K562 (cell line): ENCODE measurements at regions not wholly inside any gene's neighbourhood (a gene's known extent, or its start where the extent isn't known, plus 50 kb on each side); places are given as distances from the start of the nearest gene placed in this dataset.

Experiments used
- ATAC-seq: fragments of 200-7000 bp; cut with Tn5 transposase; 3 replicates; pipeline ENCODE4 v1.9.1; 2020; ENCODE audit warnings: moderate library complexity
- BruUV-seq: library from RNA; stranded (reverse); fragments of 400-500 nt; replicated peaks from 2 replicates; lab custom pipeline; 2021; lab: Mats Ljungman, UMichigan
- CTCF ChIA-PET: fragments of 300-600 bp; formaldehyde crosslinking; extraction: SDS; loops from one replicate; lab custom pipeline; 2021; ENCODE audit warnings: low intra/inter-chr PET ratio; lab: Yijun Ruan, JAX
- POLR2A ChIA-PET: fragments of 300-600, 350-650 bp; sonication (Branson Sonifier 250); formaldehyde crosslinking; extraction: SDS; loops from one replicate; lab custom pipeline; 2021; ENCODE audit warnings: antibody characterized with exemption, inconsistent platforms; lab: Yijun Ruan, JAX
- DNase-seq, 4 experiments: peaks; one replicate each; pipeline versions ENCODE4 v3.0.0 to v3.0.0-alpha.2; 2011 to 2018; ENCODE audit warnings: low spot score in 3 of 4, mixed read lengths in 3 of 4; ENCODE audit errors: extremely low read depth in 1 of 4
- FAIRE-seq: peaks from 2 replicates; lab custom pipeline; 2011; peaks lifted over from hg19 to GRCh38; lab: Jason Lieb, UNC
- H2AFZ ChIP-seq: 2 replicates; pipeline ENCODE4 v1.6.0; 2011; ENCODE audit warnings: low read depth, low read length, control low read depth, inconsistent platforms
- H3K27ac ChIP-seq: fragments of 200-600 bp; 3 replicates; pipeline ENCODE4 v1.8.0; 2011; ENCODE audit warnings: low read depth, mild to moderate bottlenecking, control low read depth, inconsistent platforms, low read length, moderate library complexity, mixed read lengths; ENCODE audit errors: extremely low read depth
- H3K27me3 ChIP-seq, 2 experiments: fragments of 300-600 bp in 1 of 2; 2 replicates in 1 of 2; 3 replicates in 1 of 2; pipeline versions ENCODE4 v1.6.0 to v1.8.0; 2011; ENCODE audit warnings: inconsistent platforms in 2 of 2, low read length in 2 of 2, mild to moderate bottlenecking in 1 of 2, mixed read lengths in 1 of 2, moderate library complexity in 1 of 2; ENCODE audit not compliant: control insufficient read depth in 2 of 2, insufficient read depth in 2 of 2
- H3K36me3 ChIP-seq: fragments of 300-600 bp; 3 replicates; pipeline ENCODE4 v1.8.0; 2011; ENCODE audit warnings: mild to moderate bottlenecking, low read length, inconsistent platforms; ENCODE audit not compliant: control insufficient read depth, insufficient read depth
- H3K4me1 ChIP-seq, 2 experiments: fragments of 200-600 bp in 1 of 2; replicated peaks in 1 of 2; 2 replicates in 1 of 2; 3 replicates in 1 of 2; pipeline versions ENCODE4 v1.5.1 to v1.8.0; 2011; ENCODE audit warnings: inconsistent platforms in 2 of 2, low read length in 2 of 2, mild to moderate bottlenecking in 1 of 2, mixed read lengths in 1 of 2, moderate library complexity in 1 of 2; ENCODE audit not compliant: control insufficient read depth in 2 of 2, insufficient read depth in 2 of 2
- H3K4me2 ChIP-seq: 2 replicates; pipeline ENCODE4 v1.6.1; 2011; ENCODE audit warnings: low read length, control low read depth, inconsistent platforms, mixed read lengths; ENCODE audit not compliant: insufficient read depth
- H3K4me3 ChIP-seq: fragments of 200-600 bp; sonication (generic), shearing (Covaris generic); 2 replicates; pipeline ENCODE4 v1.5.1; 2016; ENCODE audit warnings: control low read depth, inconsistent platforms
- H3K79me2 ChIP-seq: fragments of 200-600 bp; 3 replicates; pipeline ENCODE4 v1.8.0; 2011; ENCODE audit warnings: low read length, inconsistent platforms; ENCODE audit not compliant: control insufficient read depth, insufficient read depth
- H3K9ac ChIP-seq, 2 experiments: 2 replicates each; pipeline versions ENCODE4 v1.6.0 to v1.6.1; 2011; ENCODE audit warnings: low read depth in 2 of 2, low read length in 2 of 2, control low read depth in 1 of 2, inconsistent platforms in 1 of 2, mild to moderate bottlenecking in 1 of 2, mixed read lengths in 1 of 2; ENCODE audit not compliant: insufficient read depth in 1 of 2
- H3K9me1 ChIP-seq: one replicate; pipeline ENCODE4 v1.6.0; 2011; ENCODE audit warnings: inconsistent platforms, mild to moderate bottlenecking, low read length, moderate library complexity; ENCODE audit not compliant: control insufficient read depth, insufficient read depth
- H3K9me3 ChIP-seq: replicated peaks from 2 replicates; pipeline ENCODE4 v1.5.1; 2011; ENCODE audit warnings: low read depth, low read length, inconsistent platforms; ENCODE audit not compliant: control insufficient read depth, insufficient read depth
- H4K20me1 ChIP-seq: replicated peaks from 2 replicates; pipeline ENCODE4 v1.6.1; 2011; ENCODE audit warnings: low read length, inconsistent platforms, mixed read lengths; ENCODE audit not compliant: control insufficient read depth, insufficient read depth
- ETS2 ChIP-seq: IDR thresholded peaks from 2 replicates; pipeline ENCODE4 v1.6.1; 2016; ENCODE audit warnings: borderline replicate concordance, missing genetic modification characterization, mild to moderate bottlenecking, moderate library complexity, missing compliant biosample characterization; ENCODE audit not compliant: poor library complexity, severe bottlenecking
- MBD2 ChIP-seq: sonication (generic); IDR thresholded peaks from 2 replicates; pipeline ENCODE4 v1.6.1; 2016; ENCODE audit warnings: low read depth, borderline replicate concordance
- RREB1 ChIP-seq: fragments of 250-450 bp; sonication (Bioruptor Pico); IDR thresholded peaks from 2 replicates; pipeline ENCODE4 v1.4.0; 2020
- ZC3H8 ChIP-seq: fragments of 450-650 bp; IDR thresholded peaks from 2 replicates; pipeline ENCODE4 v1.6.1; 2017
- WGBS: fragments of 100-300 bp; shearing (Covaris generic); methylation state at CpG from one replicate; pipeline ENCODE4 v1.1.6; 2016; ENCODE audit warnings: low coverage, mixed read lengths; ENCODE audit not compliant: insufficient coverage; ENCODE audit errors: missing lambda C conversion rate; 5-methylcytosine and 5-hydroxymethylcytosine counted together
- in situ Hi-C: fragments of 300-500 bp; cut with MboI; formaldehyde crosslinking; loops from 4 replicates; pipeline ENCODE4 v1.15.0; 2018; ENCODE audit warnings: inconsistent platforms, mixed read lengths
- intact Hi-C: fragments of 100-400 bp; cut with micrococcal nuclease; formaldehyde crosslinking; loops from 2 replicates; pipeline ENCODE4 v1.14.2; 2022
- TF ChIP-seq, protein P1 (sequence below): fragments of 200-600 bp; sonication (generic); IDR thresholded peaks from one replicate; pipeline ENCODE4 v1.6.1; 2012; ENCODE audit warnings: mild to moderate bottlenecking, low read depth, low read length, inconsistent platforms

DNA sequence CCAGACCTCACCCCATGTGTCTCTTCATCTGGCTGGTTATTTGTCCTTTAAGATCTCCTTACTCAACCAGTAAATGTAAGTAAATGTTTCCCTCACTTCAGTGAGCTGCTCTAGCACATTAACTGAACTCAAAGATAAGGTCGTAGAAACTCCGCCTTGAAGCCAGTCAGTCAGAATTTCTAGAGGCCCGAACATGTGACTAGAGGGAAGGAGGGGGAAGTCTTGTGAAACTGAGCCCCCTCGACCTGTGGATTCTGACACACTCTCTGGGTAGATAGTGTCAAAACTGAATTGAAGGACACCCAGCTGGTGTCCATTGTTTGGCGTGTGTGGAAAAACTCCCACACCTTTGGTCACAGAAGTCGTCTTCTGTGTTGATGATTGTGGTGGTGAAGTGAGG, 933.9 kb downstream of the ADGRL3 start:
- 5% methylated on average over 4 of the region's 6 CpGs for WGBS
- no peaks in the 10 kb centered on the region for H3K36me3 ChIP-seq
- FAIRE-seq (no peak), ATAC-seq (no peak), DNase-seq (no peak)
- H3K9ac ChIP-seq, result no peak overlapping the region
- no peaks in the 10 kb centered on the region for H3K27me3 ChIP-seq
- no peaks in the 10 kb centered on the region for H4K20me1 ChIP-seq
- H3K4me3 ChIP-seq, result no peak overlapping the region
- no peaks in the 10 kb centered on the region for H3K4me1 ChIP-seq
- intact Hi-C loops, result no loop called here
- in situ Hi-C loops, result no loop called here
- H3K4me2 ChIP-seq, result no peak overlapping the region
- H3K9me3 ChIP-seq, result no peaks in the 10 kb centered on the region
- BruUV-seq, result no TSS peak
- POLR2A ChIA-PET, result no interaction called here
- no peaks in the 10 kb centered on the region for H3K9me1 ChIP-seq
- H3K27ac ChIP-seq, result no peak overlapping the region
- CTCF ChIA-PET, result no interaction called here
- no peaks in the 10 kb centered on the region for H3K79me2 ChIP-seq
- no peak overlapping the region for H2AFZ ChIP-seq
- TF ChIP-seq ETS2 (tag) (no peak), RREB1 (CRISPR knock-in tag) (no peak), MBD2 (no peak), ZC3H8 (no peak)
- TF ChIP-seq, protein P1, sequence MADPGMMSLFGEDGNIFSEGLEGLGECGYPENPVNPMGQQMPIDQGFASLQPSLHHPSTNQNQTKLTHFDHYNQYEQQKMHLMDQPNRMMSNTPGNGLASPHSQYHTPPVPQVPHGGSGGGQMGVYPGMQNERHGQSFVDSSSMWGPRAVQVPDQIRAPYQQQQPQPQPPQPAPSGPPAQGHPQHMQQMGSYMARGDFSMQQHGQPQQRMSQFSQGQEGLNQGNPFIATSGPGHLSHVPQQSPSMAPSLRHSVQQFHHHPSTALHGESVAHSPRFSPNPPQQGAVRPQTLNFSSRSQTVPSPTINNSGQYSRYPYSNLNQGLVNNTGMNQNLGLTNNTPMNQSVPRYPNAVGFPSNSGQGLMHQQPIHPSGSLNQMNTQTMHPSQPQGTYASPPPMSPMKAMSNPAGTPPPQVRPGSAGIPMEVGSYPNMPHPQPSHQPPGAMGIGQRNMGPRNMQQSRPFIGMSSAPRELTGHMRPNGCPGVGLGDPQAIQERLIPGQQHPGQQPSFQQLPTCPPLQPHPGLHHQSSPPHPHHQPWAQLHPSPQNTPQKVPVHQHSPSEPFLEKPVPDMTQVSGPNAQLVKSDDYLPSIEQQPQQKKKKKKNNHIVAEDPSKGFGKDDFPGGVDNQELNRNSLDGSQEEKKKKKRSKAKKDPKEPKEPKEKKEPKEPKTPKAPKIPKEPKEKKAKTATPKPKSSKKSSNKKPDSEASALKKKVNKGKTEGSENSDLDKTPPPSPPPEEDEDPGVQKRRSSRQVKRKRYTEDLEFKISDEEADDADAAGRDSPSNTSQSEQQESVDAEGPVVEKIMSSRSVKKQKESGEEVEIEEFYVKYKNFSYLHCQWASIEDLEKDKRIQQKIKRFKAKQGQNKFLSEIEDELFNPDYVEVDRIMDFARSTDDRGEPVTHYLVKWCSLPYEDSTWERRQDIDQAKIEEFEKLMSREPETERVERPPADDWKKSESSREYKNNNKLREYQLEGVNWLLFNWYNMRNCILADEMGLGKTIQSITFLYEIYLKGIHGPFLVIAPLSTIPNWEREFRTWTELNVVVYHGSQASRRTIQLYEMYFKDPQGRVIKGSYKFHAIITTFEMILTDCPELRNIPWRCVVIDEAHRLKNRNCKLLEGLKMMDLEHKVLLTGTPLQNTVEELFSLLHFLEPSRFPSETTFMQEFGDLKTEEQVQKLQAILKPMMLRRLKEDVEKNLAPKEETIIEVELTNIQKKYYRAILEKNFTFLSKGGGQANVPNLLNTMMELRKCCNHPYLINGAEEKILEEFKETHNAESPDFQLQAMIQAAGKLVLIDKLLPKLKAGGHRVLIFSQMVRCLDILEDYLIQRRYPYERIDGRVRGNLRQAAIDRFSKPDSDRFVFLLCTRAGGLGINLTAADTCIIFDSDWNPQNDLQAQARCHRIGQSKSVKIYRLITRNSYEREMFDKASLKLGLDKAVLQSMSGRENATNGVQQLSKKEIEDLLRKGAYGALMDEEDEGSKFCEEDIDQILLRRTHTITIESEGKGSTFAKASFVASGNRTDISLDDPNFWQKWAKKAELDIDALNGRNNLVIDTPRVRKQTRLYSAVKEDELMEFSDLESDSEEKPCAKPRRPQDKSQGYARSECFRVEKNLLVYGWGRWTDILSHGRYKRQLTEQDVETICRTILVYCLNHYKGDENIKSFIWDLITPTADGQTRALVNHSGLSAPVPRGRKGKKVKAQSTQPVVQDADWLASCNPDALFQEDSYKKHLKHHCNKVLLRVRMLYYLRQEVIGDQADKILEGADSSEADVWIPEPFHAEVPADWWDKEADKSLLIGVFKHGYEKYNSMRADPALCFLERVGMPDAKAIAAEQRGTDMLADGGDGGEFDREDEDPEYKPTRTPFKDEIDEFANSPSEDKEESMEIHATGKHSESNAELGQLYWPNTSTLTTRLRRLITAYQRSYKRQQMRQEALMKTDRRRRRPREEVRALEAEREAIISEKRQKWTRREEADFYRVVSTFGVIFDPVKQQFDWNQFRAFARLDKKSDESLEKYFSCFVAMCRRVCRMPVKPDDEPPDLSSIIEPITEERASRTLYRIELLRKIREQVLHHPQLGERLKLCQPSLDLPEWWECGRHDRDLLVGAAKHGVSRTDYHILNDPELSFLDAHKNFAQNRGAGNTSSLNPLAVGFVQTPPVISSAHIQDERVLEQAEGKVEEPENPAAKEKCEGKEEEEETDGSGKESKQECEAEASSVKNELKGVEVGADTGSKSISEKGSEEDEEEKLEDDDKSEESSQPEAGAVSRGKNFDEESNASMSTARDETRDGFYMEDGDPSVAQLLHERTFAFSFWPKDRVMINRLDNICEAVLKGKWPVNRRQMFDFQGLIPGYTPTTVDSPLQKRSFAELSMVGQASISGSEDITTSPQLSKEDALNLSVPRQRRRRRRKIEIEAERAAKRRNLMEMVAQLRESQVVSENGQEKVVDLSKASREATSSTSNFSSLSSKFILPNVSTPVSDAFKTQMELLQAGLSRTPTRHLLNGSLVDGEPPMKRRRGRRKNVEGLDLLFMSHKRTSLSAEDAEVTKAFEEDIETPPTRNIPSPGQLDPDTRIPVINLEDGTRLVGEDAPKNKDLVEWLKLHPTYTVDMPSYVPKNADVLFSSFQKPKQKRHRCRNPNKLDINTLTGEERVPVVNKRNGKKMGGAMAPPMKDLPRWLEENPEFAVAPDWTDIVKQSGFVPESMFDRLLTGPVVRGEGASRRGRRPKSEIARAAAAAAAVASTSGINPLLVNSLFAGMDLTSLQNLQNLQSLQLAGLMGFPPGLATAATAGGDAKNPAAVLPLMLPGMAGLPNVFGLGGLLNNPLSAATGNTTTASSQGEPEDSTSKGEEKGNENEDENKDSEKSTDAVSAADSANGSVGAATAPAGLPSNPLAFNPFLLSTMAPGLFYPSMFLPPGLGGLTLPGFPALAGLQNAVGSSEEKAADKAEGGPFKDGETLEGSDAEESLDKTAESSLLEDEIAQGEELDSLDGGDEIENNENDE, result no peak
